Heart left ventricle (tissue), 13 donors: ENCODE measurements at regions not wholly inside any gene's neighbourhood (a gene's known extent, or its start where the extent isn't known, plus 50 kb on each side); places are given as distances from the start of the nearest gene placed in this dataset.

Experiments
- CTCF ChIP-seq, 12 donors: fragments of 200-600 bp; sonication (generic) in 4 of 12; IDR thresholded peaks; one replicate each; pipeline versions ENCODE4 v1.5.0 to v1.8.0; 2018 to 2022; ENCODE audit warnings: antibody characterized with exemption in 12 of 12, mild to moderate bottlenecking in 5 of 12
- POLR2A ChIP-seq, 2 donors: fragments of 450-650 bp; IDR thresholded peaks; one replicate each; pipeline ENCODE4 v1.6.1; 2017; ENCODE audit warnings: antibody characterized with exemption in 2 of 2, mild to moderate bottlenecking in 2 of 2, moderate library complexity in 2 of 2
- donor health status: ischemic (EF 13 %, LVEDD 7.1; RV severe dilation, severe dysfunction).
- donor health status: DM: no; HTN: yes; CAD: no.
- donor health status: DM: no; HTN: no; CAD: no.
- donor health status: ischemic (EF 25% LVEDD 6.9; RV normal size, moderate dysfunction).
- donor health status: ischemic (EF 25% LVEDD 5.7; RV mildly dilated, moderate dysfunction).
- donor health status: ischemic (EF 35%, LVEDD 5.7; RV mildly dilated, moderate dysfunction).
- donor health status: nonischemic (EF 11% LVEDD 7.7; RV severe dilation, severe dysfunction).
- donor health status: DM: yes; HTN: yes; CAD: no.
- donor health status: PGD.
- donor health status: ischemic (EF 29% LVEDD 5.4; RV normal size, mild dysfunction).
- donor health status: nonischemic (EF 23%, LVEDD 6.1; RV moderate dilation, normal function).

GRCh38 chr11:96758957-96759356 is 369.1 kb downstream of the JRKL start:
- TF ChIP-seq CTCF (IDR thresholded peaks at IDR 0.05) (no peak), POLR2A (IDR thresholded peaks at IDR 0.05) (no peak)
